Osteocyte (in vitro differentiated cells): ENCODE measurements at regions not wholly inside any gene's neighbourhood (a gene's known extent, or its start where the extent isn't known, plus 50 kb on each side); places are given as distances from the start of the nearest gene placed in this dataset.

ENCODE experiments used
- DNase-seq: peaks from one replicate; pipeline ENCODE4 v3.0.0; 2021; ENCODE audit warnings: mixed read lengths; ENCODE audit not compliant: unreplicated experiment; ENCODE audit errors: extremely low spot score
- H3K27ac Mint-ChIP-seq: one replicate; pipeline ENCODE4 v1.8.0; 2021; ENCODE audit warnings: mild to moderate bottlenecking, mixed read lengths; ENCODE audit not compliant: unreplicated experiment
- H3K27me3 Mint-ChIP-seq: one replicate; pipeline ENCODE4 v1.8.0; 2021; ENCODE audit warnings: mixed read lengths; ENCODE audit not compliant: unreplicated experiment
- H3K36me3 Mint-ChIP-seq: one replicate; pipeline ENCODE4 v1.8.0; 2021; ENCODE audit warnings: mixed read lengths; ENCODE audit not compliant: unreplicated experiment
- H3K4me1 Mint-ChIP-seq: one replicate; pipeline ENCODE4 v1.8.0; 2021; ENCODE audit warnings: mixed read lengths; ENCODE audit not compliant: unreplicated experiment
- H3K4me3 Mint-ChIP-seq: one replicate; pipeline ENCODE4 v1.8.0; 2021; ENCODE audit warnings: mild to moderate bottlenecking, moderate library complexity, mixed read lengths; ENCODE audit not compliant: unreplicated experiment
- H3K9me3 Mint-ChIP-seq: one replicate; pipeline ENCODE4 v1.8.0; 2021; ENCODE audit warnings: mixed read lengths; ENCODE audit not compliant: unreplicated experiment
- TF ChIP-seq, protein P1 (sequence below): fragments of 200-600 bp; sonication (generic); IDR thresholded peaks from 2 replicates; pipeline ENCODE4 v1.5.0; 2021; ENCODE audit warnings: antibody characterized with exemption, mild to moderate bottlenecking, moderate library complexity

DNA sequence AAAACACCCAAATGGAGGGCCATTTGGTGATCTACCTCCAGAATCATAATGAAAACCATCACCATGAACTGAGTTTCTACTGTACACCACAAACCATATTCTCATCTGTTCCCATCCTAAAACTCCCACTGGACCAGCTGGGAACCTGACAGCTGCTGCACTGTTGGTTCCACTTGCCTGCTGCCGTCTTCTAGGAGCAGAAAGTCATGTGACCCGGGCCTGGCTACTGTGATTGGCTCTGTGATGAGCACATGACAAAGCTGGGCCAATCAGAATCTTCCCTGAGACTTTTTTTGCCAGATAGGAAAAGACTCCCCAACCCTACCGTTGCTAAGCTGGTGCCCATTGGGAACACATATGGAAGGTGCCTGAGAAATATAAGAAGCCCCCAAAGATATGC is 264.2 kb downstream of the MRTFB start:
- Mint-ChIP-seq H3K9me3 (peaks cover 5% of the 10 kb centered on the region), H3K27ac (no peak overlapping the region), H3K4me1 (peaks cover 3% of the 10 kb centered on the region), H3K36me3 (no peaks in the 10 kb centered on the region), H3K27me3 (peaks cover 4% of the 10 kb centered on the region), H3K4me3 (no peak overlapping the region)
- DNase-seq = no peak
- TF ChIP-seq, protein P1, sequence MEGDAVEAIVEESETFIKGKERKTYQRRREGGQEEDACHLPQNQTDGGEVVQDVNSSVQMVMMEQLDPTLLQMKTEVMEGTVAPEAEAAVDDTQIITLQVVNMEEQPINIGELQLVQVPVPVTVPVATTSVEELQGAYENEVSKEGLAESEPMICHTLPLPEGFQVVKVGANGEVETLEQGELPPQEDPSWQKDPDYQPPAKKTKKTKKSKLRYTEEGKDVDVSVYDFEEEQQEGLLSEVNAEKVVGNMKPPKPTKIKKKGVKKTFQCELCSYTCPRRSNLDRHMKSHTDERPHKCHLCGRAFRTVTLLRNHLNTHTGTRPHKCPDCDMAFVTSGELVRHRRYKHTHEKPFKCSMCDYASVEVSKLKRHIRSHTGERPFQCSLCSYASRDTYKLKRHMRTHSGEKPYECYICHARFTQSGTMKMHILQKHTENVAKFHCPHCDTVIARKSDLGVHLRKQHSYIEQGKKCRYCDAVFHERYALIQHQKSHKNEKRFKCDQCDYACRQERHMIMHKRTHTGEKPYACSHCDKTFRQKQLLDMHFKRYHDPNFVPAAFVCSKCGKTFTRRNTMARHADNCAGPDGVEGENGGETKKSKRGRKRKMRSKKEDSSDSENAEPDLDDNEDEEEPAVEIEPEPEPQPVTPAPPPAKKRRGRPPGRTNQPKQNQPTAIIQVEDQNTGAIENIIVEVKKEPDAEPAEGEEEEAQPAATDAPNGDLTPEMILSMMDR = no peak

DNA sequence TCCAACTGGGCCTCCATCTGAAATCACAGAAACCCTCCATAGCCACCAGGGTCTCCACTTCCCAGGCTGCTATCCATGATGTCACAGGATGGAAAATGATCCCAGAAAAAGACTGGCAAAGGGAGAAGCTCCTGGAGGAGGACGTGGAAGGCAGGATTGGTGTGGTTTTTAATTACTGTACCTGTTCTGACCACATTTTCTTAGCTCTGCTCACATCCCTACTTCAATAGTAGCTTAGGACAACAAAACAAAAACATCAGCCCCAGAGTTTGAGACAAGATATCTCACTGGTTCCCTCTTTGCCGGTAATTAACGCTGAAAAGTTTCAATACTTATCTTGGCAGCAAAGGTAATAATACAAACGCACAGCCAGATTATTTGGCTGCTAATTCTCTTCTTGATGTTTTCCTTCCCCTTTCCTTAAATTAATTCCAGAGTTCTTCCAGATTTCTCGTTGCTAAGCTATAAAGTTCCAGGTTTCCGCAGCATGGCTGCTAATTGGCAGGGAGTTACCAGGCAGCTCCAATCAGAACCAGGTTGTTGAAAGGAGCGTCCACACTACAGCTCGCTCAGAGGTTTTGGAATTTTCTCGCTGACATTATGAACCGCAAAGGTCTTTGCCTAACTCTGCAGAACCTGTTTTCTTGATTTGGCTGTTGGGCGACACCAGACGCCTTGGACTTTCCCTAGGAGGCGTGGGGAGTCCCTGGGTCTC is 263.4 kb downstream of the MRTFB start:
- DNase-seq = no peak
- Mint-ChIP-seq H3K4me1 (peaks cover 3% of the 10 kb centered on the region), H3K9me3 (no peaks in the 10 kb centered on the region), H3K4me3 (no peak overlapping the region), H3K27me3 (no peaks in the 10 kb centered on the region), H3K27ac (no peak overlapping the region), H3K36me3 (no peaks in the 10 kb centered on the region)
- TF ChIP-seq, protein P1 = no peak

DNA sequence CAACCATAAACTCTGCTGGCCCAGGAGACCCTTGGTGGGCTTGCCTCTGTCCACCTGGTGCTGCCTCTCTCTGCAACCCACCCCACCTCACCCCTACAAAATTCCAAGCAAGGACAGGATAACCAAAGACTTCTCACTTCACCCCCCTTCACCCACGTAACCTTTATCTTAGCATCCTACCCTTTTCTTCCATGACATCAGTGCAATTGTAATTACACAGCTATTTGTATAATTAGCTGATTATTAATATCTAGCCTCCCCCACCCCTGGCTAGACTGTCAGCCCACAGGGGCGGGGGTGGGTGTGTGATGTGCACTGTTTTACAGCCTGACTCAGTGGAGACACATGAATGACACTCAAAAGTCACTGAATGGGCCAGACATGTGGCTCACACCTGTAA is 262.2 kb downstream of the MRTFB start:
- Mint-ChIP-seq H3K27ac (no peak overlapping the region), H3K27me3 (no peaks in the 10 kb centered on the region), H3K4me3 (no peak overlapping the region), H3K36me3 (peaks cover 2% of the 10 kb centered on the region), H3K9me3 (no peaks in the 10 kb centered on the region), H3K4me1 (peaks cover 3% of the 10 kb centered on the region)
- no peak for DNase-seq
- TF ChIP-seq, protein P1 = no peak

DNA sequence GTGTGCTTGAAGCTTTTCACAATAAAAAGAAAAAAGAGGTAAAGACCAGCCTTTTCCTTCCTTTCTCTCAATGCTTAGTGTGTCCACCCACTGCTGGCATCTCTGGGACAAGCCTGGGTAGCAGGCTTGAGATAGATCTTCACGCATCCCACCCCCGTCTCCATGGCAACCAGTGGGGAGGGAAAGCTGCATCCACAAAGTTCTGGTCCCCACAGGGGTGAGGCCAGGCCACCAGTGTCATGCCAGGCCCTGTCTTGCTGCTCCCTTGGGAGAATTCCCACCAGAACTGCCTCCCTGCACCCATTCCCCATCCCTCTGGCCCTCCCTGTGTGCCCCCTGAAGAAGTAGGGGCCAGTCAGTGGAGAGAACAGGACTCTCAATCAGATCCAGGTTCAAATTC is 259.9 kb downstream of the MRTFB start:
- H3K9me3 Mint-ChIP-seq = no peaks in the 10 kb centered on the region
- no peak for DNase-seq
- peaks cover 2% of the 10 kb centered on the region for H3K4me1 Mint-ChIP-seq
- TF ChIP-seq, protein P1 = no peak
- no peaks in the 10 kb centered on the region for H3K27me3 Mint-ChIP-seq
- H3K27ac Mint-ChIP-seq = no peak overlapping the region
- no peak overlapping the region for H3K4me3 Mint-ChIP-seq
- H3K36me3 Mint-ChIP-seq = peaks cover 13% of the 10 kb centered on the region

DNA sequence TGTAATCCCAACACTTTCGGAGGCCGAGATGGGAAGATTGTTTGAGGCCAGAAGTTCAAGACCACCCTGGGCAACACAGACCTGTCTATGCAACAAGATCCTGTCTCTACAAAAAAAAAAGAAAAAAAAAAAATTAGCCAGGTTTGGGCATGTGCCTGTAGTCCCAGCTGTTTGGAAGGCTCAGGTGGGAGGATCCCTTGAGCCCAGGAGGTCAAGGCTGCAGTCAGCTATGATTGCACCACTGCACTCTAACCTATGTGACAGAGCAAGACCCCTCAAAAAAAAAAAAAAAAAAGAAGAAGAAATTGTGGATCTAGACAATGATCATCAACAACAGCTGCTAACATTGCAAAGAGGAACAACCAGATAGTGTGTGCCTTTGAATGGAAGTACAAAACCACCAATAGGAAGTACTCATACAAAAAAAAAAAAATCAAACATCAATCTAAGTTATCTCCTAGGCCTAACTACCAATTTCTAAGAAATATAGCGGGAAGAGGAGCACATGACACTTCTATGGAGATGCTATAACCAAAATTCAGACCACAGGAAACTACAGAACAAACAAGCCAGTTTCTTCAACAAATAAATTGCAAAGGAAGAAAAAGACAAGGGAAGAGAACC is 258.7 kb downstream of the MRTFB start:
- no peak overlapping the region for H3K27ac Mint-ChIP-seq
- no peaks in the 10 kb centered on the region for H3K27me3 Mint-ChIP-seq
- peaks cover 13% of the 10 kb centered on the region for H3K36me3 Mint-ChIP-seq
- TF ChIP-seq, protein P1 = no peak
- H3K9me3 Mint-ChIP-seq = no peaks in the 10 kb centered on the region
- H3K4me3 Mint-ChIP-seq = no peak overlapping the region
- no peak for DNase-seq
- peaks cover 6% of the 10 kb centered on the region for H3K4me1 Mint-ChIP-seq
